ENCODE measurements at regions not wholly inside any gene's neighbourhood (a gene's known extent, or its start where the extent isn't known, plus 50 kb on each side); places are given as distances from the start of the nearest gene placed in this dataset.

- POLR2A ChIA-PET: no interaction called here
- CTCF ChIA-PET: interaction anchor here (1.0 kb wide), 1 partner anchor 9 kb away, joined by 4 read pairs; no protein-coding TSS in a partner anchor
- no peak overlapping the region for H3K4me3 Mint-ChIP-seq
These were observed 198.5 kb upstream of the ITGA4 start for GRCh38 chr2:181258720-181259119.

GRCh38 chr2:181262782-181263181 lies 194.4 kb upstream of the ITGA4 start:
- no peaks in the 10 kb centered on the region for H3K27me3 Mint-ChIP-seq
- peaks cover 15% of the 10 kb centered on the region for H3K36me3 Mint-ChIP-seq (ENCODE audit: low read depth)
- H3K4me3 Mint-ChIP-seq: no peak overlapping the region
- peaks cover 11% of the 10 kb centered on the region for H3K9me3 Mint-ChIP-seq
- ChIA-PET POLR2A (no interaction called here), CTCF (interaction anchor here (1.2 kb wide), 1 partner anchor 13 kb away, joined by 4 read pairs; no protein-coding TSS in a partner anchor)
- peaks cover 4% of the 10 kb centered on the region for H3K4me1 Mint-ChIP-seq
- no peak for DNase-seq
- no peak overlapping the region for H3K27ac Mint-ChIP-seq

More at GRCh38 chr2:181258720-181259119, 198.5 kb upstream of the ITGA4 start:
- Mint-ChIP-seq H3K27me3 (no peaks in the 10 kb centered on the region), H3K27ac (no peak overlapping the region), H3K9me3 (peaks cover 7% of the 10 kb centered on the region), H3K4me1 (no peaks in the 10 kb centered on the region), H3K36me3 (ENCODE audit: low read depth) (peaks cover 6% of the 10 kb centered on the region)
- DNase-seq: no peak

- Mint-ChIP-seq H3K4me1 (peaks cover 8% of the 10 kb centered on the region), H3K9me3 (peaks cover 15% of the 10 kb centered on the region), H3K36me3 (ENCODE audit: low read depth) (peaks cover 18% of the 10 kb centered on the region), H3K27me3 (no peaks in the 10 kb centered on the region), H3K27ac (no peak overlapping the region), H3K4me3 (no peak overlapping the region)
- DNase-seq: no peak
- ChIA-PET POLR2A (no interaction called here), CTCF (interaction anchor here (1.0 to 1.2 kb wide), 3 partner anchors 11 to 117 kb away, joined by 3 read pairs; no protein-coding TSS in a partner anchor)
These were observed 193.2 kb upstream of the ITGA4 start for GRCh38 chr2:181264001-181264400.

- H3K27ac Mint-ChIP-seq: no peak overlapping the region
- H3K4me1 Mint-ChIP-seq: peaks cover 8% of the 10 kb centered on the region
- POLR2A ChIA-PET: no interaction called here
- H3K27me3 Mint-ChIP-seq: no peaks in the 10 kb centered on the region
- CTCF ChIA-PET: interaction anchor here (1.0 to 1.2 kb wide), 4 partner anchors 11 to 118 kb away, joined by 3 read pairs; no protein-coding TSS in a partner anchor
- peaks cover 15% of the 10 kb centered on the region for H3K9me3 Mint-ChIP-seq
- peaks cover 20% of the 10 kb centered on the region for H3K36me3 Mint-ChIP-seq (ENCODE audit: low read depth)
- DNase-seq: no peak
- H3K4me3 Mint-ChIP-seq: no peak overlapping the region
These were observed 192.7 kb upstream of the ITGA4 start for GRCh38 chr2:181264441-181264840.

GRCh38 chr2:181266614-181267013 lies 190.6 kb upstream of the ITGA4 start:
- no peak overlapping the region for H3K4me3 Mint-ChIP-seq
- CTCF ChIA-PET: no interaction called here

GRCh38 chr2:181268174-181268867 lies 188.9 kb upstream of the ITGA4 start:
- Mint-ChIP-seq H3K36me3 (ENCODE audit: low read depth) (peaks cover 16% of the 10 kb centered on the region), H3K4me3 (no peak overlapping the region), H3K27me3 (no peaks in the 10 kb centered on the region), H3K9me3 (peaks cover 13% of the 10 kb centered on the region), H3K27ac (no peak overlapping the region), H3K4me1 (peaks cover 10% of the 10 kb centered on the region)
- DNase-seq: no peak
- POLR2A ChIA-PET: no interaction called here
- CTCF ChIA-PET: interaction anchor here (0.6 to 1.0 kb wide), 3 partner anchors 10 to 198 kb away, joined by 3 to 4 read pairs (median 4); no protein-coding TSS in a partner anchor

More at GRCh38 chr2:181266614-181267013, 190.6 kb upstream of the ITGA4 start:
- Mint-ChIP-seq H3K9me3 (peaks cover 16% of the 10 kb centered on the region), H3K4me1 (peaks cover 10% of the 10 kb centered on the region), H3K27ac (no peak overlapping the region), H3K27me3 (no peaks in the 10 kb centered on the region), H3K36me3 (ENCODE audit: low read depth) (peaks cover 21% of the 10 kb centered on the region)
- POLR2A ChIA-PET: no interaction called here
- DNase-seq: no peak

GRCh38 chr2:181273986-181274385 lies 183.2 kb upstream of the ITGA4 start:
- Mint-ChIP-seq H3K9me3 (peaks cover 4% of the 10 kb centered on the region), H3K27ac (no peak overlapping the region)
- CTCF ChIA-PET: no interaction called here

GRCh38 chr2:181275643-181276070 lies 181.5 kb upstream of the ITGA4 start:
- Mint-ChIP-seq H3K4me1 (peaks cover 26% of the 10 kb centered on the region), H3K27me3 (no peaks in the 10 kb centered on the region), H3K9me3 (peaks cover 10% of the 10 kb centered on the region), H3K4me3 (no peak overlapping the region), H3K36me3 (ENCODE audit: low read depth) (peaks cover 6% of the 10 kb centered on the region), H3K27ac (peak overlapping the region; percentile 62)
- DNase-seq: peak; percentile 10
- ChIA-PET CTCF (interaction anchor here (1.1 to 2.5 kb wide), 6 partner anchors 9 to 191 kb away, joined by 3 to 8 read pairs (median 4); no protein-coding TSS in a partner anchor), POLR2A (interaction anchor here (0.7 kb wide), 1 partner anchor 20 kb away, joined by 8 read pairs; no protein-coding TSS in a partner anchor)

More at GRCh38 chr2:181273986-181274385, 183.2 kb upstream of the ITGA4 start:
- Mint-ChIP-seq H3K4me3 (no peak overlapping the region), H3K4me1 (peaks cover 22% of the 10 kb centered on the region), H3K27me3 (no peaks in the 10 kb centered on the region), H3K36me3 (ENCODE audit: low read depth) (peaks cover 5% of the 10 kb centered on the region)
- DNase-seq: no peak
- POLR2A ChIA-PET: no interaction called here

GRCh38 chr2:181281206-181281832 lies 175.9 kb upstream of the ITGA4 start:
- POLR2A ChIA-PET: no interaction called here
- peaks cover 22% of the 10 kb centered on the region for H3K36me3 Mint-ChIP-seq (ENCODE audit: low read depth)
- H3K9me3 Mint-ChIP-seq: peaks cover 22% of the 10 kb centered on the region
- no peak for DNase-seq
- H3K27ac Mint-ChIP-seq: peak overlapping the region; percentile 33
- H3K27me3 Mint-ChIP-seq: no peaks in the 10 kb centered on the region
- CTCF ChIA-PET: no interaction called here
- peaks cover 27% of the 10 kb centered on the region for H3K4me1 Mint-ChIP-seq
- no peak overlapping the region for H3K4me3 Mint-ChIP-seq

GRCh38 chr2:181285116-181285515 lies 172.1 kb upstream of the ITGA4 start:
- peaks cover 21% of the 10 kb centered on the region for H3K9me3 Mint-ChIP-seq
- CTCF ChIA-PET: interaction anchor here (0.6 to 1.7 kb wide), 2 partner anchors 10 to 39 kb away, joined by 3 to 5 read pairs; no protein-coding TSS in a partner anchor
- H3K4me3 Mint-ChIP-seq: no peak overlapping the region

GRCh38 chr2:181289698-181290097 lies 167.5 kb upstream of the ITGA4 start:
- Mint-ChIP-seq H3K27ac (no peak overlapping the region), H3K36me3 (ENCODE audit: low read depth) (peaks cover 18% of the 10 kb centered on the region), H3K4me1 (peaks cover 4% of the 10 kb centered on the region), H3K4me3 (no peak overlapping the region), H3K27me3 (no peaks in the 10 kb centered on the region), H3K9me3 (peaks cover 6% of the 10 kb centered on the region)
- ChIA-PET CTCF (no interaction called here), POLR2A (no interaction called here)
- DNase-seq: no peak

More at GRCh38 chr2:181285116-181285515, 172.1 kb upstream of the ITGA4 start:
- Mint-ChIP-seq H3K36me3 (ENCODE audit: low read depth) (peaks cover 21% of the 10 kb centered on the region), H3K27me3 (no peaks in the 10 kb centered on the region), H3K4me1 (peaks cover 22% of the 10 kb centered on the region), H3K27ac (no peak overlapping the region)
- DNase-seq: no peak
- POLR2A ChIA-PET: no interaction called here

- Mint-ChIP-seq H3K36me3 (ENCODE audit: low read depth) (peaks cover 18% of the 10 kb centered on the region), H3K9me3 (peaks cover 4% of the 10 kb centered on the region), H3K4me3 (no peak overlapping the region), H3K4me1 (peaks cover 3% of the 10 kb centered on the region), H3K27me3 (no peaks in the 10 kb centered on the region), H3K27ac (no peak overlapping the region)
- no peak for DNase-seq
- ChIA-PET CTCF (no interaction called here), POLR2A (no interaction called here)
These were observed 167.0 kb upstream of the ITGA4 start for GRCh38 chr2:181290182-181290581.

GRCh38 chr2:181294979-181295378 lies 162.2 kb upstream of the ITGA4 start:
- Mint-ChIP-seq H3K36me3 (ENCODE audit: low read depth) (peaks cover 56% of the 10 kb centered on the region), H3K27me3 (no peaks in the 10 kb centered on the region), H3K9me3 (peaks cover 31% of the 10 kb centered on the region), H3K27ac (no peak overlapping the region), H3K4me3 (no peak overlapping the region), H3K4me1 (peaks cover 9% of the 10 kb centered on the region)
- ChIA-PET POLR2A (no interaction called here), CTCF (no interaction called here)
- DNase-seq: no peak
